Spleen (tissue), 11 donors: ENCODE measurements at regions not wholly inside any gene's neighbourhood (a gene's known extent, or its start where the extent isn't known, plus 50 kb on each side); places are given as distances from the start of the nearest gene placed in this dataset.
"Not testable (repeated sequence)": the region's sequence is repeated elsewhere in the genome, so short reads cannot be mapped to it uniquely, and the experiment has no call there.

ENCODE experiments used
- DNase-seq: peaks from one replicate; pipeline ENCODE4 v3.0.0-alpha.2; 2020
- H3K27ac ChIP-seq, 8 donors: fragments of 200-600 bp; sonication (generic) in 7 of 8; 1 replicate in 4 of 8; 2 replicates in 4 of 8; pipeline versions ENCODE4 v1.5.0 to v1.8.0; 2016 to 2021; ENCODE audit warnings: inconsistent platforms in 4 of 8, mild to moderate bottlenecking in 4 of 8, moderate library complexity in 1 of 8
- H3K27me3 ChIP-seq, 7 donors: fragments of 200-600 bp; sonication (generic) in 6 of 7; replicated peaks in 1 of 7; 1 replicate in 4 of 7; 2 replicates in 3 of 7; pipeline versions ENCODE4 v1.5.0 to v1.8.0; 2016 to 2021; ENCODE audit warnings: inconsistent platforms in 3 of 7, mild to moderate bottlenecking in 1 of 7
- H3K36me3 ChIP-seq, 6 donors: fragments of 200-600 bp; sonication (generic) in 5 of 6; 1 replicate in 4 of 6; 2 replicates in 2 of 6; pipeline versions ENCODE4 v1.5.0 to v1.8.0; 2016 to 2021; ENCODE audit warnings: inconsistent platforms in 2 of 6
- H3K4me1 ChIP-seq, 6 donors: fragments of 200-600 bp; sonication (generic) in 5 of 6; 1 replicate in 3 of 6; 2 replicates in 3 of 6; pipeline versions ENCODE4 v1.5.0 to v1.8.0; 2016 to 2021; ENCODE audit warnings: inconsistent platforms in 3 of 6
- H3K4me3 ChIP-seq, 8 donors: fragments of 200-600 bp; sonication (generic) in 7 of 8; 1 replicate in 4 of 8; 2 replicates in 4 of 8; pipeline versions ENCODE4 v1.5.0 to v1.8.0; 2016 to 2021; ENCODE audit warnings: inconsistent platforms in 4 of 8, mild to moderate bottlenecking in 4 of 8, moderate library complexity in 2 of 8
- H3K9me3 ChIP-seq, 8 donors: fragments of 200-600 bp; sonication (generic) in 7 of 8; 1 replicate in 4 of 8; 2 replicates in 4 of 8; pipeline versions ENCODE4 v1.5.0 to v1.8.0; 2016 to 2021; ENCODE audit warnings: inconsistent platforms in 4 of 8
- CTCF ChIP-seq, 11 experiments: fragments of 200-600 bp in 7 of 11; fragments of 450-650 bp in 4 of 11; sonication (generic) in 4 of 11; IDR thresholded peaks in 8 of 11; conservative IDR thresholded peaks in 3 of 11; 1 replicate in 7 of 11; 2 replicates in 4 of 11; pipeline versions ENCODE4 v1.4.0 to v1.8.0; 2016 to 2021; ENCODE audit warnings: antibody characterized with exemption in 11 of 11, inconsistent platforms in 4 of 11, mild to moderate bottlenecking in 1 of 11
- POLR2A ChIP-seq, 3 donors: fragments of 450-650 bp; IDR thresholded peaks; one replicate each; pipeline ENCODE4 v1.5.1; 2017; ENCODE audit warnings: antibody characterized with exemption in 3 of 3, mild to moderate bottlenecking in 1 of 3
- POLR2AphosphoS5 ChIP-seq, 3 donors: sonication (generic); formaldehyde crosslinking; IDR thresholded peaks; one replicate each; pipeline ENCODE4 v1.5.1; 2017; ENCODE audit warnings: antibody characterized with exemption in 3 of 3
- WGBS, 5 donors: extraction: QIAGEN DNeasy Blood & Tissue Kit in 3 of 5; methylation state at CpG; one replicate each; pipeline versions ENCODE4 v1.1.5 to v1.1.7; 2013 to 2018; 5-methylcytosine and 5-hydroxymethylcytosine counted together
- intact Hi-C: fragments of 100-400 bp; cut with DNase I; formaldehyde crosslinking; loops from one replicate; pipeline ENCODE4 v1.15.0; 2023; ENCODE audit warnings: low total_unique reads
- donor health status: healthy with polysubstance abuse.
- donor health status: DM: no; HTN: no; CAD: no; lungs with moderate emphysema.
- donor health status: DM: no; HTN: no; CAD: no.
- donor health status: Bipolar disorder and iron deficiency.
- donor health status: healthy.
- donor health status: DM: no; HTN: no; CAD: no.
- donor health status: DM: yes; HTN: yes; CAD: no.

GRCh38 chr6:140494321-140495108 is 1120.1 kb upstream of the CITED2 start:
- 84 to 94% (median 89%) methylated on average over 8 of the region's 8 CpGs for WGBS, 5 donors
- Histone ChIP-seq H3K27ac (no peak overlapping the region), H3K27me3 (no peaks in the 10 kb centered on the region), H3K9me3 (peaks cover 0 to 13% (median 0%) of the 10 kb centered on the region in 8 donors), H3K4me3 (no peak overlapping the region), H3K4me1 (no peaks in the 10 kb centered on the region), H3K36me3 (no peaks in the 10 kb centered on the region)
- DNase-seq = no peak
- intact Hi-C loops = no loop called here
- TF ChIP-seq POLR2AphosphoS5 (IDR thresholded peaks at IDR 0.05) = no peak
- TF ChIP-seq CTCF (IDR thresholded peaks at IDR 0.05 in 8 of 11, conservative IDR thresholded peaks at IDR 0.05 in 3 of 11) = no peak
- TF ChIP-seq POLR2A (IDR thresholded peaks at IDR 0.05) = no peak

- H3K9me3 ChIP-seq = peaks cover 0 to 15% (median under 1%) of the 10 kb centered on the region in 8 donors
- DNase-seq, H3K36me3 ChIP-seq, H3K4me1 ChIP-seq, H3K27me3 ChIP-seq, intact Hi-C loops, H3K27ac ChIP-seq, H3K4me3 ChIP-seq: not testable (repeated sequence)
- 89 to 95% (median 93%) methylated on average over 4 of the region's 4 CpGs for WGBS, 5 donors
Observed at GRCh38 chr6:140493470-140493869, 1119.0 kb upstream of the CITED2 start.

- Histone ChIP-seq H3K9me3 (peaks cover 0 to 23% (median 9%) of the 10 kb centered on the region in 8 donors), H3K4me1 (no peaks in the 10 kb centered on the region), H3K27me3 (no peaks in the 10 kb centered on the region), H3K36me3 (no peaks in the 10 kb centered on the region), H3K4me3 (no peak overlapping the region), H3K27ac (no peak overlapping the region)
- intact Hi-C loops = no loop called here
- 80 to 94% (median 83%) methylated on average over 2 of the region's 2 CpGs for WGBS, 5 donors
- TF ChIP-seq POLR2A (IDR thresholded peaks at IDR 0.05) (no peak), POLR2AphosphoS5 (IDR thresholded peaks at IDR 0.05) (no peak), CTCF (IDR thresholded peaks at IDR 0.05 in 8 of 11, conservative IDR thresholded peaks at IDR 0.05 in 3 of 11) (no peak)
- DNase-seq = no peak
Observed at GRCh38 chr6:140490081-140490480, 1115.6 kb upstream of the CITED2 start.

- 75 to 91% (median 84%) methylated on average over 2 of the region's 2 CpGs for WGBS, 5 donors
- intact Hi-C loops = no loop called here
- Histone ChIP-seq H3K27ac (no peak overlapping the region), H3K36me3 (no peaks in the 10 kb centered on the region), H3K4me3 (no peak overlapping the region), H3K4me1 (no peaks in the 10 kb centered on the region), H3K27me3 (no peaks in the 10 kb centered on the region), H3K9me3 (peaks cover 0 to 12% (median 9%) of the 10 kb centered on the region in 8 donors)
- DNase-seq = no peak
- TF ChIP-seq POLR2AphosphoS5 (IDR thresholded peaks at IDR 0.05) = no peak
- no peak for TF ChIP-seq CTCF (IDR thresholded peaks at IDR 0.05 in 8 of 11, conservative IDR thresholded peaks at IDR 0.05 in 3 of 11)
- no peak for TF ChIP-seq POLR2A (IDR thresholded peaks at IDR 0.05)
Observed at GRCh38 chr6:140487586-140487985, 1113.1 kb upstream of the CITED2 start.
